SK-N-MC (cell line): ENCODE measurements at regions not wholly inside any gene's neighbourhood (a gene's known extent, or its start where the extent isn't known, plus 50 kb on each side); places are given as distances from the start of the nearest gene placed in this dataset.
"Not testable (repeated sequence)": the region's sequence is repeated elsewhere in the genome, so short reads cannot be mapped to it uniquely, and the experiment has no call there.

Source experiments
- DNase-seq: peaks from one replicate; pipeline ENCODE4 v3.0.0-alpha.2; 2011; ENCODE audit warnings: low read depth, low spot score
- H3K27ac ChIP-seq: fragments of 200-600 bp; sonication (generic); 2 replicates; pipeline ENCODE4 v1.5.1; 2016; ENCODE audit warnings: mixed run types
- H3K36me3 ChIP-seq: fragments of 200-600 bp; sonication (generic); 2 replicates; pipeline ENCODE4 v1.6.1; 2017; ENCODE audit warnings: antibody characterized with exemption, low read length, mixed read lengths; ENCODE audit not compliant: insufficient read depth
- H3K4me3 ChIP-seq: fragments of 200-600 bp; sonication (generic); 2 replicates; pipeline ENCODE4 v1.5.1; 2016
- H3K9ac ChIP-seq: fragments of 200-600 bp; sonication (generic); 2 replicates; pipeline ENCODE4 v1.8.0; 2017; ENCODE audit warnings: mixed run types, mixed read lengths; ENCODE audit not compliant: insufficient read length
- H3K9me3 ChIP-seq: fragments of 200-600 bp; sonication (generic); 2 replicates; pipeline ENCODE4 v1.6.1; 2017; ENCODE audit warnings: low read depth, mild to moderate bottlenecking, antibody characterized with exemption, low read length, moderate library complexity, mixed read lengths
- EZH2 ChIP-seq: fragments of 200-600 bp; sonication (generic); IDR thresholded peaks from one replicate; pipeline ENCODE4 v1.6.1; 2017; ENCODE audit warnings: antibody characterized with exemption
- FOXP2 ChIP-seq: optimal IDR thresholded peaks from 2 replicates; pipeline ENCODE3; 2011; ENCODE audit warnings: mild to moderate bottlenecking, moderate library complexity; ENCODE audit not compliant: insufficient read depth; ENCODE audit errors: extremely low read length, control extremely low read depth
- POLR2AphosphoS5 ChIP-seq: IDR thresholded peaks from 2 replicates; pipeline ENCODE4 v1.6.1; 2012; ENCODE audit warnings: mild to moderate bottlenecking, low read depth, low read length, borderline replicate concordance

GRCh38 chr11:24246715-24247114 is 250.1 kb upstream of the LUZP2 start:
- Histone ChIP-seq H3K36me3 (no peaks in the 10 kb centered on the region), H3K4me3 (no peak overlapping the region), H3K9ac (no peak overlapping the region), H3K9me3 (no peaks in the 10 kb centered on the region), H3K27ac (no peak overlapping the region)
- DNase-seq, result no peak
- TF ChIP-seq EZH2, result no peak
- TF ChIP-seq POLR2AphosphoS5, result no peak
- no peak for TF ChIP-seq FOXP2

GRCh38 chr11:24247846-24248245 is 249.0 kb upstream of the LUZP2 start:
- H3K9ac ChIP-seq, result no peak overlapping the region
- no peaks in the 10 kb centered on the region for H3K9me3 ChIP-seq
- no peak overlapping the region for H3K4me3 ChIP-seq
- no peaks in the 10 kb centered on the region for H3K36me3 ChIP-seq
- no peak for DNase-seq
- H3K27ac ChIP-seq, result no peak overlapping the region
- no peak for TF ChIP-seq FOXP2
- no peak for TF ChIP-seq POLR2AphosphoS5
- TF ChIP-seq EZH2, result no peak

- no peaks in the 10 kb centered on the region for H3K36me3 ChIP-seq
- H3K9me3 ChIP-seq, result no peaks in the 10 kb centered on the region
- no peak overlapping the region for H3K9ac ChIP-seq
- H3K27ac ChIP-seq, result no peak overlapping the region
- H3K4me3 ChIP-seq, result no peak overlapping the region
- TF ChIP-seq FOXP2, result no peak
- no peak for TF ChIP-seq EZH2
- no peak for TF ChIP-seq POLR2AphosphoS5
- no peak for DNase-seq
Observed at GRCh38 chr11:24249921-24250320, 246.9 kb upstream of the LUZP2 start.

GRCh38 chr11:24253237-24253760 is 243.6 kb upstream of the LUZP2 start:
- TF ChIP-seq EZH2 (no peak), POLR2AphosphoS5 (no peak), FOXP2 (no peak)
- no peak for DNase-seq
- H3K9ac ChIP-seq, result no peak overlapping the region
- H3K9me3 ChIP-seq, result no peaks in the 10 kb centered on the region
- H3K4me3 ChIP-seq, result no peak overlapping the region
- no peak overlapping the region for H3K27ac ChIP-seq
- H3K36me3 ChIP-seq, result no peaks in the 10 kb centered on the region

- Histone ChIP-seq H3K4me3 (no peak overlapping the region), H3K9ac (no peak overlapping the region), H3K36me3 (no peaks in the 10 kb centered on the region), H3K9me3 (no peaks in the 10 kb centered on the region), H3K27ac (no peak overlapping the region)
- DNase-seq, result no peak
- TF ChIP-seq POLR2AphosphoS5 (no peak), FOXP2 (no peak), EZH2 (no peak)
Observed at GRCh38 chr11:24264868-24265267, 232.0 kb upstream of the LUZP2 start.

GRCh38 chr11:24267014-24267413 is 229.8 kb upstream of the LUZP2 start:
- no peak for TF ChIP-seq FOXP2
- TF ChIP-seq EZH2, result no peak
- no peak for TF ChIP-seq POLR2AphosphoS5
- no peak overlapping the region for H3K27ac ChIP-seq
- no peaks in the 10 kb centered on the region for H3K36me3 ChIP-seq
- no peak for DNase-seq
- H3K9me3 ChIP-seq, result no peaks in the 10 kb centered on the region
- H3K4me3 ChIP-seq, result no peak overlapping the region
- H3K9ac ChIP-seq, result no peak overlapping the region

- no peaks in the 10 kb centered on the region for H3K9me3 ChIP-seq
- H3K27ac ChIP-seq, result no peak overlapping the region
- no peaks in the 10 kb centered on the region for H3K36me3 ChIP-seq
Observed at GRCh38 chr11:24271798-24272197, 225.1 kb upstream of the LUZP2 start.

GRCh38 chr11:24274214-24274781 is 222.6 kb upstream of the LUZP2 start:
- not testable (repeated sequence) for H3K4me3 ChIP-seq, H3K36me3 ChIP-seq, H3K27ac ChIP-seq, H3K9ac ChIP-seq, DNase-seq, H3K9me3 ChIP-seq

More at GRCh38 chr11:24271798-24272197, 225.1 kb upstream of the LUZP2 start:
- Histone ChIP-seq H3K9ac (no peak overlapping the region), H3K4me3 (no peak overlapping the region)
- no peak for DNase-seq
- TF ChIP-seq FOXP2, result no peak
- TF ChIP-seq EZH2, result no peak
- TF ChIP-seq POLR2AphosphoS5, result no peak

- H3K4me3 ChIP-seq, result no peak overlapping the region
- no peak overlapping the region for H3K27ac ChIP-seq
- H3K9me3 ChIP-seq, result no peaks in the 10 kb centered on the region
- no peak for DNase-seq
- no peaks in the 10 kb centered on the region for H3K36me3 ChIP-seq
- H3K9ac ChIP-seq, result no peak overlapping the region
- TF ChIP-seq POLR2AphosphoS5 (no peak), FOXP2 (no peak), EZH2 (no peak)
Observed at GRCh38 chr11:24286238-24286637, 210.6 kb upstream of the LUZP2 start.
